ENCODE measurements at regions not wholly inside any gene's neighbourhood (a gene's known extent, or its start where the extent isn't known, plus 50 kb on each side); places are given as distances from the start of the nearest gene placed in this dataset.

DNA sequence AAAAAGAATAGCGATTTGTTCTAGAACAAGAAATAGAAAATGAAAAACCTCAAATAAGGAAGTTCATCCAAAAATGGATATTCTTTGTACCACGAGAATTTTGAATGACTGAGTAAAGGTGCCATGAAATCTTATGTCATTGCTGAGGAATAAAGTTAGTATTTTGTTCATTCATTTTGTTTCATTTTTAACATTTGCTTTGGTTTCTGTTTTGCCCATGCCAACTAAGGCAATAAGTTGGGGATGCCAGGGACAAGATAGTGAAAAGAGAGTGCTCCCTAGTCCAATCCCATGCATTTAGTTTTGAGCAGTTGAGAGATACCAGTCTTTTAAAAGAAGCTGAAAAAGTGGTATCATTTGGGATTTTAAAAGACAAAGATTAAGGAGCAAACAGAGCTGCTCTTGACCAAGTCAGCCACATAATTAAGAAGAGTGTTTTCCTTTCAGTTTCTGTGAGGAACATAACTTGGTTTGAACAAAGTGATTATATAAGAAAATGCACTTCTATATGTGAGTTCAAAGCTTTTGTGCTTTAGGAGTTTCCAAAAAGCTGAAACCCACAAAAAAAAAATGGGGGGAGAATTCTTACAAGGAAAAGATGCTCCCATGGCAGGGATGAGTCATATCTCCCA, 201.4 kb downstream of the PLOD2 start:
- intact Hi-C loops (cut with DNase I), result no loop called here
- WGBS, 3 donors, result 76 to 83% (median 79%) methylated on average over 2 of the region's 2 CpGs
- no peaks in the 10 kb centered on the region for H3K27me3 ChIP-seq (ENCODE audit: insufficient read depth in 3 of 3, low read length in 2 of 3)
- H3K27ac ChIP-seq, result no peak overlapping the region
- ATAC-seq (no peak), DNase-seq (no peak)
- H3K4me3 ChIP-seq, result no peak overlapping the region
- no peaks in the 10 kb centered on the region for H3K36me3 ChIP-seq (ENCODE audit: insufficient read depth in 1 of 2, low read depth in 1 of 2)
- TF ChIP-seq, protein P1, sequence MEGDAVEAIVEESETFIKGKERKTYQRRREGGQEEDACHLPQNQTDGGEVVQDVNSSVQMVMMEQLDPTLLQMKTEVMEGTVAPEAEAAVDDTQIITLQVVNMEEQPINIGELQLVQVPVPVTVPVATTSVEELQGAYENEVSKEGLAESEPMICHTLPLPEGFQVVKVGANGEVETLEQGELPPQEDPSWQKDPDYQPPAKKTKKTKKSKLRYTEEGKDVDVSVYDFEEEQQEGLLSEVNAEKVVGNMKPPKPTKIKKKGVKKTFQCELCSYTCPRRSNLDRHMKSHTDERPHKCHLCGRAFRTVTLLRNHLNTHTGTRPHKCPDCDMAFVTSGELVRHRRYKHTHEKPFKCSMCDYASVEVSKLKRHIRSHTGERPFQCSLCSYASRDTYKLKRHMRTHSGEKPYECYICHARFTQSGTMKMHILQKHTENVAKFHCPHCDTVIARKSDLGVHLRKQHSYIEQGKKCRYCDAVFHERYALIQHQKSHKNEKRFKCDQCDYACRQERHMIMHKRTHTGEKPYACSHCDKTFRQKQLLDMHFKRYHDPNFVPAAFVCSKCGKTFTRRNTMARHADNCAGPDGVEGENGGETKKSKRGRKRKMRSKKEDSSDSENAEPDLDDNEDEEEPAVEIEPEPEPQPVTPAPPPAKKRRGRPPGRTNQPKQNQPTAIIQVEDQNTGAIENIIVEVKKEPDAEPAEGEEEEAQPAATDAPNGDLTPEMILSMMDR (IDR thresholded peaks at IDR 0.05), result no peak
- no peaks in the 10 kb centered on the region for H3K9me3 ChIP-seq
- H3K4me1 ChIP-seq, result no peaks in the 10 kb centered on the region

DNA sequence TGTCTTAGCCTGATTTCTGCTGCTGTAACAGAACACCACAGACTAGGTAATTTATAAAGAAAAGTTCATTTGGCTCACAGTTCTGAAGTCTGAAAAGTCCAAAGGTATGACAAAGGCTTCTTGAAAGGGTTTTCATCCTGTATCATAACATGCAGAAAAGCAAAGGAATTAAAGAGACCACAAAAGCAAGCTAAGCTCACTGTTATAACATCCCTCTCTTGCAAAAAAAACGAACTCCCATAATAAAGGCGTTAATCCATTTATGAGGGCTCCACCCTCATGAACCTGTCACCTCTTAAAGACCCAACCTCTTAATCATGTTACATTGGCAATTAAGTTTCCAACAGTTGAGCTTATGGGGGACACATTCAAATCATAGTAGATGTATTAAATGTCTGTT, 197.9 kb downstream of the PLOD2 start:
- H3K4me1 ChIP-seq, result no peaks in the 10 kb centered on the region

DNA sequence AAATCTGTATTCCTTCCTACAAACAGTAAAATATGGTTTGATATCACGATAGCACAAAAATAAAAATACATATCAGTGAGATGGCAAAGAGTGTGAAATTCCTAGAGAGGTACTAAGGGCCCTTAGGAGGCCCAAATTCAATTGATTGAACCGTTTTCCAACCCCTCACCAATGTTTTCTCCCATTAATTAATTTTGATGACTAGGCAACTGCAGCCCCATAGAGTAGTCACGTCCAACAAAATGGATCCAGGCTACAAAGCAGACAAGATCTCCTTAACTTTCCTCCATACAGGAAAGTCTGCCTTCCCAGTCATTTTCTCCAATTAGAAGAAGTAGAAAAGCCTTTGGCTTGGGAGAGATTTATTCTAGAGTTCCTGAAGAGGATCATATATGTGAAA, 193.9 kb downstream of the PLOD2 start:
- no peaks in the 10 kb centered on the region for H3K4me1 ChIP-seq
- TF ChIP-seq, protein P1 (IDR thresholded peaks at IDR 0.05), result no peak
- no peak overlapping the region for H3K4me3 ChIP-seq
- H3K27ac ChIP-seq, result no peak overlapping the region
- no peaks in the 10 kb centered on the region for H3K27me3 ChIP-seq (ENCODE audit: insufficient read depth in 3 of 3, low read length in 2 of 3)
- no peak for DNase-seq
- intact Hi-C loops (cut with DNase I), result no loop called here
- no peaks in the 10 kb centered on the region for H3K36me3 ChIP-seq (ENCODE audit: insufficient read depth in 1 of 2, low read depth in 1 of 2)
- H3K9me3 ChIP-seq, result no peaks in the 10 kb centered on the region
- 70 to 74% (median 70%) methylated on average over 3 of the region's 3 CpGs for WGBS, 3 donors
- no peak for ATAC-seq

More for the DNA sequence above, 197.9 kb downstream of the PLOD2 start:
- DNase-seq (no peak), ATAC-seq (no peak)
- no peaks in the 10 kb centered on the region for H3K27me3 ChIP-seq (ENCODE audit: insufficient read depth in 3 of 3, low read length in 2 of 3)
- no peaks in the 10 kb centered on the region for H3K36me3 ChIP-seq (ENCODE audit: insufficient read depth in 1 of 2, low read depth in 1 of 2)
- 53 to 60% (median 57%) methylated on average over 2 of the region's 2 CpGs for WGBS, 3 donors
- no peak overlapping the region for H3K27ac ChIP-seq
- H3K4me3 ChIP-seq, result no peak overlapping the region
- no peaks in the 10 kb centered on the region for H3K9me3 ChIP-seq
- intact Hi-C loops (cut with DNase I), result no loop called here
- TF ChIP-seq, protein P1 (IDR thresholded peaks at IDR 0.05), result no peak

DNA sequence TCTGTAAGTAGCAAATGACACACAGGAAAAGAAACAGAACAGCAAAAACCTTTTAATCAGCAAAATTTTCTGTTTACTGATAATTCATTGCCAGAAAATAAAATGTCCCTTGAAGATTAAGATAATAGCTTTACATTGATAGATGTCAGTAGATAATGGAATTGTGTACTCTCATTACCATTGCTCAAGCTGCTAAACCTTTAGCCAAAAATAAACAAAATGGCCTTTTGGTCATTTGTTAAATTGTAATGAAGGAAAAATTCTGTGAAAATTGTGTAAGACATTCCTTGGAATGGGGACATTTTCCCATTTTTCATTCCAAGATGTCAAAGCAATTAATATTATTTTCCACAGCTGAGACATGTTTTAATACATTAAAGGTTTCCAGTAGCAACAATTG, 189.8 kb downstream of the PLOD2 start:
- ATAC-seq, result no peak
- H3K9me3 ChIP-seq, result no peaks in the 10 kb centered on the region
- TF ChIP-seq, protein P1 (IDR thresholded peaks at IDR 0.05), result no peak
- no peaks in the 10 kb centered on the region for H3K27me3 ChIP-seq (ENCODE audit: insufficient read depth in 3 of 3, low read length in 2 of 3)
- no peaks in the 10 kb centered on the region for H3K36me3 ChIP-seq (ENCODE audit: insufficient read depth in 1 of 2, low read depth in 1 of 2)
- no peaks in the 10 kb centered on the region for H3K4me1 ChIP-seq
- intact Hi-C loops (cut with DNase I), result no loop called here
- no peak overlapping the region for H3K27ac ChIP-seq
- DNase-seq, result no peak
- no peak overlapping the region for H3K4me3 ChIP-seq

DNA sequence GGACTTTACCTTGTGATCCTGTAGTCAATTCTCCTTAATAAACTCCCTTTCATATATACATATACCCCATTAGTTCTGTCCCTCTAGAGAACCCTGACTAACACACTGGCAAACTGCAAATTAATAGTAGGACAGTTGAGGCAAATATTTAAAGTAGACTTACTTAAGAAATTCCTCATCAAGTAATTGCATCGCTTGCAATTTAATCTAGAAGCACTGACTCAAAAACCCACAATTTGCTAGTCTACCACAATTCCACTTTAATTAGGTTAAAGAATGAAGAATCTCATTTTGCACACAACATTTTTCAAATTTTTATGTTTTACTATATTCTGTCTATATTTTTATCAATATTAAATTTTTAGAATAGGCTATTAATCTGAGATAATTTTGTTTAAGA, 188.1 kb downstream of the PLOD2 start:
- Histone ChIP-seq H3K36me3 (ENCODE audit: insufficient read depth in 1 of 2, low read depth in 1 of 2) (no peaks in the 10 kb centered on the region), H3K9me3 (no peaks in the 10 kb centered on the region), H3K4me1 (no peaks in the 10 kb centered on the region), H3K27me3 (ENCODE audit: insufficient read depth in 3 of 3, low read length in 2 of 3) (no peaks in the 10 kb centered on the region), H3K4me3 (no peak overlapping the region), H3K27ac (no peak overlapping the region)
- TF ChIP-seq, protein P1 (IDR thresholded peaks at IDR 0.05), result no peak
- 97 to 98% (median 98%) methylated on average over 1 of the region's 1 CpG for WGBS, 3 donors
- no peak for DNase-seq
- ATAC-seq, result no peak
- intact Hi-C loops (cut with DNase I), result no loop called here
